NCI-H1417 treated with DMSO at 0.1 percent for 48 hours (cell line): ENCODE measurements at regions not wholly inside any gene's neighbourhood (a gene's known extent, or its start where the extent isn't known, plus 50 kb on each side); places are given as distances from the start of the nearest gene placed in this dataset.
"Not testable (repeated sequence)": the region's sequence is repeated elsewhere in the genome, so short reads cannot be mapped to it uniquely, and the experiment has no call there.

Experiments
- DNase-seq: peaks from one replicate; lab custom pipeline; 2025; lab: John Stamatoyannopoulos, UW

DNA sequence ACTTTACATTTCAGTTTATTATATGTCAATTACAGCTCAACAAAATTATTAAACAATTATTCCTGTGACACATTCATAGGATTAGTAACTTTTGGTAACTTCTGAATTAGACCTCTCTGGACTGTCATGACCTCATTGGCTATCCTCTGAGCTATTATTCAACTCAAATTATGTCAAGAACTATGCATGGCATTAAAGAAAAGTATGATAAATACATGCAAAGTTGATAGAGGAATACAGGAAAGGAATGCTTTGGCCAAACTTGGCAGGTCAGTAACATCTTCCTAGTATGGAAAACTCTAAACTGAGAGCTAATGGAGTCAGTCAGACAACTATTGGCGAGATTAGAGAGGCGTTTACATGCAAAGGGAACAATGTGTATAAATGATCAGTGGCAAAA, 158.4 kb downstream of the DUSP10 start:
- no peak for DNase-seq

DNA sequence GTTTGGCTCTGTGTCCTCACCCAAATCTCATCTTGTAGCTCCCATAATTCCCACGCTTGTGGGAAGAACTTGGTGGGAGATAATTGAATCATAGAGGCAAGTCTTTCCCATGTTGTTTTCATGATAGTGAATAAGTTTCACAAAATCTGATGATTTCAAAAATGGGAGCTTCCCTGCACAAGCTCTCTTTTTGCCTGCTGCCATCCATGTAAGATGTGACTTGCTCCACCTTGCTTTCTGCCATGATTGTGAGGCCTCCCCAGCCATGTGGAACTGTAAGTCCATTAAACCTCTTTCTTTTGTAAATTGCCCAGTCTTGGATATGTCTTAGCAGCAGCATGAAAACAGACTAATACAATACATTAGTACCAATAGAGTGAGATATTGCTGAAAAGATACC, 154.9 kb downstream of the DUSP10 start:
- not testable (repeated sequence) for DNase-seq

DNA sequence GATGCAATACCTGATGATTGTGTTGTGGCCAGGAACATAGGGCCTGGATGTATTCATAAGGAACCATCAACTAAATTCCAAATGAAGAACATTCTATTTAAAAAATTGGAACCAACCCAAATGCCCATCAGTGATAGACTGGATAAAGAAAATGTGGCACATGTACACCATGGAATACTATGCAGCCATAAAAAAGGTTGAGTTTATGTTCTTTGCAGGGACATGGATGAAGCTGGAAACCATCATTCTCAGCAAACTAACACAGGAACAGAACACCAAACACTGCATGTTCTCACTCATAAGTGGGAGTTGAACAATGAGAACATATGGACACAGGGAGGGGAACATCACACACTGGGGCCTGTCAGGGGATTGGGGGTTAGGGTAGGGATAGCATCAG, 150.6 kb downstream of the DUSP10 start:
- not testable (repeated sequence) for DNase-seq

DNA sequence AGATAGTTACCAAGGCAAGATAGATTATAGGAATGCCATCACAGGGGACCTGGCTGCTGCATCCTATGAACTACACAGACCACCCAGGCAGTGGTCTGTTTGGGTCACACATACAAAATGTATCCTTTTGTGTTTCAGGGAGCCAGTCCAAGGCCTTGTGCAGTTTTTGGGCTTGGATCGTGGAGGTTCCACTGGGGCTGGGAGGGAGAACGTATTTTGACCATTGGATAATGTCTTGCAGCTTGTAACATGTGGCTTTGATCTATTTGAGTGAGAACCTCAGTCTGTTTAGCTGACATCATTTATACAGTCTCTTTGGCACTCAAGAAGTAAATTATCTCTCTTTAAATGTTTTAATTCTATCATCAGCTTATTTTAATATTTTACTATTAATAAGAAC, 147.3 kb downstream of the DUSP10 start:
- no peak for DNase-seq

DNA sequence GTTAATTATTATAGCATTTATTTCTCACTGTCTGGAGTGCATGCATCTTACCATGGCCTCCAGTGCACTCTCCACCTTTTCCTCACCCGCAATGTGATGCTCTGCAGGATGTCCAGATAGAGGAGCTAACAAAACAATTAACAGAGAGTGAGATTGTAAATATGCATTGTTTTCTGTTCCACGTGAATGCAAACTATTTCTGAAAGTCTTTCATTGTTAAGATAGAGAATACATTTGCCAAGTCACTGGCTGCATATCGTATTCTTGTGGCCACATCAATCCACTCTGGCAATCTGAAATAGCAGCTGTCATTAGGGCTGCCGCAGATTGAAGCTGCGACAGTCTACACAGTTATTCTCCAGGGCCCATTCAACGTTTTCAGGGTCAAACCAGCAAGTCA, 143.8 kb downstream of the DUSP10 start:
- no peak for DNase-seq

DNA sequence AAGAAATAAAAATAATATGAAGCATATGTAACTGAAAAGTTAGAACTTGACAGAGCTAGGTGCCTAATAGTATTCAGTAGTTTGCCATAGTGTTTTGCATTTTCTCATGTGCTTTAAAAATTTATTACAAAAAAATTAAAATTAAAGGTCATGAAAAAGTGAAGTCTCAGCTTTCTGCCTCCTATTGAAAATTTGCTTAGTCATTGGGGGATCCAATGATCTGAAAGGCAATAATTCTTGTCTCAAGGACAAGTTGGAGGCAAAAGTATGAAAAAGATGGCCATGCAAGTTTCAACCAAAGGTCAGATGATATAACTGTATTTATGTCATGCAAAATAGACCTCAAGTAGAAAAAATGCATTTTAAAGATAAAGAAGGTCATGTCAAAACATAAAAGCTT, 140.7 kb downstream of the DUSP10 start:
- DNase-seq = no peak

DNA sequence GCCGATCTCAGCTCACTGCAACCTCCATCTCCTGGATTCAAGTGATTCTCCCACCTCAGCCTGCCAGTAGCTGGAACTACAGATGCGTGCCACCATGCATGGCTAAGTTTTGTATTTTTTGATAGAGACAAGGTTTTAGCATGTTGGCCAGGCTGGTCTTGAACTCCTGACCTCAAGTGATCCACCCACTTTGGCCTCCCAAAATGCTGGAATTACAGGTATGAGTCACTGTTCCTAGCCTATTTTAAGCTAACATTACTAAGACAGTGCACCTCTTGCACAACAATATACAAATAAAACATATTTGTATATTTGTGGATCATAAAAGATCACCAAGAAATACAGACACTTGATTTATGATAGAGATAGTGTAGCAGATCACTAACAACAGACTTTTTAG, 139.1 kb downstream of the DUSP10 start:
- no peak for DNase-seq

DNA sequence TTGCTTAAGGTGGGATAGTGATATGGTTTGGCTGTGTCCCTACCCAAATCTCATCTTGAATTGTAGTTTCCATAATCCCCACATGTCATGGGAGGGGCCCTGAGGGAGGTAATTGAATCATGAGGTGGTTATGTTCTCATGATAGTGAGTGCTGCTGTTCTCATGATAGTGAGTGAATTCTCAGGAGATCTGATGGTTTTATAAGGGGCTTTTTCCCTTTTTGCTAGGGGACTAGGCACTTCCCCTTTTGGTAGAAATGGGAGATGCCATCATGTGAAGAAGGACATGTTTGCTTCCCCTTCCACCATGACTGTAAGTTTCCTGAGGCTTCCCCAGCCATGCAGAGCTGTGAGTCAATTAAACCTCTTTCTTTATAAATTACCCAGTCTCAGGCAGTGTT, 137.5 kb downstream of the DUSP10 start:
- DNase-seq = not testable (repeated sequence)

DNA sequence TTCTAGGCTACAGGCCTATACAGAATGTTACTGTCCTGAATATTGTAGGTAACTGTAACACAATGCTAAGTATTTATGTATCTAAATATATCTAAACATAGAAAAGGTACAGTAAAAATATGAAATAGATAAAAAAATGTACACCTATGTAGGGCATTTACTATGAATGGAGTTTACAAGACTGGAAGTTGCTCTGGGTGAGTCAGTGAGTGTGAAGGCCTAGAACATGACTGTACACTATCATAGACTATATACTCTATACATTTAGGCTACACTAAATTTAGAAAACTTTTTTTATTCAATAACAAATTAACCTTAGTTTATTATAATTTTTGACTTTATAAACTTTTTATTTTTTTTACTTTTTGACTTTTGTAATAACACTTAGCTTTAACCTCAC, 136.9 kb downstream of the DUSP10 start:
- no peak for DNase-seq

DNA sequence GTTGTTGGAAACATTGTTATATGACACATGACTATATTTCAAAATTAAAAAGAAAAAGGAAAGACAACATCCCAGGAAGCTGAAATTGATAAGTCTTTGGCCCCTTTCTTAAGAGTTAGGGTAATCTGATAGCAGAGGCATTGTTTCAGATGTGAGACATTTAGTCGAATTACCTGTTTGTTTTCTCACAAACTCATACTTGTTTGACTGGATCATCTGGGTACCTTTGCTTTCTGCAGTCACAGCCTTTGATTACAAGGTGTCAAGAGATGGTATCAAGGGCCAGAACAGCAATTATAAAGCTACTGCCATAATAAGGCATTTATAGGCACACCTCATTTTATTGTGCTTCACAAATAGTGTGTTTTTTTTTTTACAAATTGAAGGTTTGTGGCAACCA, 136.3 kb downstream of the DUSP10 start:
- no peak for DNase-seq

DNA sequence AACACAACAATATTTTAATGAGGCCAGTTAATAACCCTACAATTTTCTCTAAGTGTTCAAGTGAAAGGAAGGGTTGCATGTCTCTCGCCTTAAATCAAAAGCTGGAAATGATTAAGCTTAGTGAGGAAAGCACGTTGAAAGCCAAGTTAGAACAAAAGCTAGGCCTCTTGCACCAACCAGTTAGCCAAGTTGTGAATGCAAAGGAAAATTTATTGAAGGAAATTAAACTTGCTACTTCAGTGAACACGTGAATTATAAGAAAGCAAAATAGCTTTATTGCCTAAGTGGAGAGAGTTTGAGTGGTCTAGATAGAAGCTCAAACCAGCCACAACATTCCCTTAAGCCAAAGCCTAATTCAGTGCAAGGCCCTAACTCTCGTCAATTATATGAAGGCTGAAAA, 135.6 kb downstream of the DUSP10 start:
- no peak for DNase-seq

DNA sequence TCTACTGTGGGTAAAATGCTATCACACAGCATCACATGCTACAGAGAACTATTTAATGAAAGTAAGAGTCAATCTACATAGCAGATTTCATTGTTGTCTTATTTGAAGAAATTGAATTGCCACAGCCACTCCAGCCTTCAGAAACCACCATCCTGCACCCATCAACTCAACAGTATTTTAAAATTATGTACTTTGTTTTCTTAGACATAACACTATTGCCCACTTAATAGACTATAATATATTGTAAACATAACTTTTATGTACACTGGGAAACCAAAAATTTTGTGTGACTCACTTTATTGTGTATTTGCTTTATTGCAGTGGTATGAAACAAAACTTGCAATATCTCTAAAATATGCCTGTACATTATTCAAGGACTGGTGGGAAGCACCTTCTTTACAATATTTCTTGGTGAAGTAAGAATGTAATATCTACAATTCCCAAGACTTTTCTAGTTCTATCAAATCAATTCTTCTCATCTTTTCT, 133.0 kb downstream of the DUSP10 start:
- no peak for DNase-seq

DNA sequence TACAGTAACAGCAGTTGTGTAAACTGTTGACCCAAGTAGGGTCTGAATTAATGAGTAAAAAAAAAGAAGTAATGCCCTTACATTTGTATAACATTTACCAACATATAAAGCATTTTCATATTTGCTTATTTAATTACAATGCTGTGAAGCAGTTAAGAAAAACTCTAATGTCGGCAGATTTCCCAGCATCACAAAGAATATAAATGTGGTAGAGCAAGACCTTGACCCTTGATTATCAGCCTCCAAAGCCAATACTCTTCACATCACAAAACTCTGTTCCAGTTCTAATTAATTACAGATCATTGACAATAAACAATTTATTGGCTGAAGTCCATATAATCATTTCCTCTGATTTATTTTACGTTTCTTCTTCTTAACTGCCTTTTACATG, 130.2 kb downstream of the DUSP10 start:
- DNase-seq = no peak

DNA sequence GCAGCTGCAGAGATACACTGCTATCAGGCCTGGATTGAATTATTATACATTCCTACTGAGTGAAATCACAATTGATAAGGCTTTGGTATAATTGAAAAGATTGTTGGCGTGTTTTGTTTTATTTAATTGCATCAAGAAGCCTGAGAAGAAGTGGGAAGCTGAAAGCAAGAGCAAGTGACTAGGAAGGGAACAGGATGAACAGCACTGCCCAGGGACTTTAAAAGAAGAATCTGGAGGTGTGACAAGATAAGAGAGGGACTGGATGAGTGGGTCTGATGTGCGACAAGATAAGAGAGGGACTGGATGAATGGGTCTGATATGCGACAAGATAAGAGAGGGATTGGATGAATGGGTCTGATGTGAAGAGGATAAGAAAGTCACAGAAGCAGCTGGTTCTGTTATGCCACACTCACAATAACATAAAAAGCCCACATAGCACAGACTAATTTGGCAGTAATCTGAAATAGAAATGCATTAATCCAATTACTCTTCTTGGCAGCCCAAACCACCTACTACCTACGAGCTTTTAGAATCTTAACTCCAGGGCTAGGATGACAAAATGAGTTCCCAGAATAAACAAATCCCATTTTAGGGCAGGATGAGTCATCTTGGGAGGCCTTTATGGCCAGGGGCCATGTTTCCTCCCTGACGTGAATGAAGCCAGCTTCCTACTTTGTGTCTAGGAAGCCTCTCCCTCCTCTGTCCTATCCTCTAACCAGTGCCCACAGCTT, 129.7 kb downstream of the DUSP10 start:
- no peak for DNase-seq

DNA sequence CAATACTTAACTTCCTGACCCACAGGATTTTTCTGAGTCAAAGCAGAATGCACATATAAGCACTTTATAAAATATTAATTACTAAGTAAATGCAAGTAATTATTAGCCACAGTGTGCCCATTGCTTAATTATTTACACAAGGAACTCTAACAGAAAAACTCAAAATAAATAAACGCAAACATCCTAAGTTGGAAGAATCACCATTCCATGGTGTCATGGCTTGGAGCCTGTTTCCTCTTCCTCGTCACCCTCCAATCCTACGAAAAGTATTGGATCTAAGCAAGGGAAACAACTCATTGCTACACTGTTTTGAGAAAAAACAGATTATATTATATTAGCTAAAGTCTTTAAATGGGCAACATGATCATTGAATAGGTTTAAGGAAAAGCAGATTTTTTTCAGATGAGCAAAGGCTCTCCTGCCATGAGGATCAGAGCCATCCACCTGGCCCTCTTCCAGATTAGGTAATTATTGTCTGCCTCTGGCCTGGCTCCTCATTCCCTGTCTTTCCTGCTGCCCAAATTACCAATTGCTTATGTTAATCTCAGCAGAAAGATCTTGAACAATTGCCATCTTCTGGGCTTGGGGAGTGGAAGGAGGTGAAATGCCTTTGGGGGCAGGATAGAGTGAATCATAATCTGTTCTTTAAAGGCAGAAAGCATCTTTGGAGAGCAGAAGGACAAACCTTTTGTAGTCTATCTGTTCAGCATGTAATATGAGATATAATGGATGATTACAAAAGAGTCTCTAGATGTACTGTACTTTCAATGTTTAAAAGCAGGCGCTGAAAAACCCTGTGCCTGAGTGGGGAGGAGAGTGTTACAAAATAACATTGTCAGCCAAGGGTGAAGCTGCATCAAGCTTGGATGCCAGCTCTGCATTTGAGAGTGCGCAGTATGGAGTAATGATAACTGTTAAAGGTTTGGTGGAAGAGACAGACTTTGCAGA, 121.2 kb downstream of the DUSP10 start:
- no peak for DNase-seq

DNA sequence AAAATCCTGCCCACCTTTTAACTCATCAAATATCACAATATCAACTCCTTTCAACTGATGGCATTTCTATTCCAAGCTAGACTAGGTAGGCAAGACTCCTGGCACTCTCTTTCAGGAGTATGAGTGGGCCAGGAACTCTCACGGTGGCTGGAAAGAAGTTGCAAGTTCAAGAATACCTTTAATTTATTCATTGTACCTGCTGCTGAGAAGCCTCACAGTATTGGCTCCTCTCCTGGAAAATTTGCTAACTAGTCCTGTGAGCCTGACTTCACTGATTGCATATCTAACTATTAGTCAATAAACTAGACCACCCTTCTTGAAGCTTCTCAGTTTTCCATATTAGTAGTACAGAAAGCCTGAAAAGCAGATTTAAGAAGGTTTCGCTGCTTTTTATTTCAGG, 120.2 kb downstream of the DUSP10 start:
- DNase-seq = no peak

DNA sequence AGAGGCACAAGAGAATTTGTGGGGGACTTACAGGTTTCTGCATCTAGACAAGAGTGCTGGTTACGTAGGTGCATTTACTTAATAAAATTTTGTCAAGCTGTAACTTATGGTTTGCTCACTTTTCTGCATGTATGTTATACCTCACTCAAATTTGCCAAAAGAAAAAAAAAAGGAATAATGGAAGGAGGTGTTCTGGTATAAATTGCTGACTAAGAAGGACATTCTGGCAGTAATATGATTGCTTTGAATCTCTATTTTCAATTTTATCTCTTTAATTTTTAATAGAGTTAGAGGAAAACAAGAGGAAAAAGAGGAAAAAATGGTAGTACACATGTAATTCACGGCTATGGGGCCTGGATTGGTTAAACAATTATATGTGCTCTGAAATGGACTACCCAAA, 119.5 kb downstream of the DUSP10 start:
- no peak for DNase-seq

DNA sequence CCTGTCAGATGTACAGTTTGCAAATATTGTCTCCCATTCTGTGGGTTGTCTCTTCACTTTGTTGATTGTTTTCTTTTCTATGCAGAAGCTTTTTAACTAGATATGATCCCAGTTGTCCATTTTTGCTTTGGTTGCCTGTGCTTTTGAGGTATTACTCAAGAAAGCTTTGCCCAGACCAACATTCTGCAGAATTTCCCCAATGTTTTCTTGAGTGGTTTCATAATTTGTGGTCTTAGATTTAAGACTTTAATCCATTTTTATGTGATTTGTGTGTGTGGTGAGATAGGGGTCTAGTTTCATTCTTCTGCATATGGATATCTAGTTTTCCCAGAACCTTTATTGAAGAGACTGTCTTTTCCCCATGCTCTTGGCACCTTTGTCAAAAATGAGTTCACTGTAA, 116.9 kb downstream of the DUSP10 start:
- no peak for DNase-seq

DNA sequence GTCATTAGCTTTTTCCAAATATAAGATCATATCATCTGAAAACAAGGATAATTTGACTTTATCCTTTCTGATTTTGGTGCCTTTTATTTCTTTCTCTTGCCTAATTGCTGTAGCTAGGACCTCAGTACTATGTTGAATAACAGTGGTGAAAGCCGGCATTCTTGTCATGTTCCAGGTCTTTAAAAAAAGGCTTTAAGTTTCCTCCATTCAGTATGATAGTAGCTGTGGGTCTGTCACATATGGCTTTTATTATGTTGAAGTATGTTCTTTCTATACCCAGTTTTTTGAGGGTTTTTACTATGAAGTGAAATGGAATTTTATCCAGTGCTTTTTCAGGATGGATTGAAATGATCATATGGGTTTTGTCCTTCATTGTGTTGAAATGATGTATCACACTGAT, 115.8 kb downstream of the DUSP10 start:
- no peak for DNase-seq

DNA sequence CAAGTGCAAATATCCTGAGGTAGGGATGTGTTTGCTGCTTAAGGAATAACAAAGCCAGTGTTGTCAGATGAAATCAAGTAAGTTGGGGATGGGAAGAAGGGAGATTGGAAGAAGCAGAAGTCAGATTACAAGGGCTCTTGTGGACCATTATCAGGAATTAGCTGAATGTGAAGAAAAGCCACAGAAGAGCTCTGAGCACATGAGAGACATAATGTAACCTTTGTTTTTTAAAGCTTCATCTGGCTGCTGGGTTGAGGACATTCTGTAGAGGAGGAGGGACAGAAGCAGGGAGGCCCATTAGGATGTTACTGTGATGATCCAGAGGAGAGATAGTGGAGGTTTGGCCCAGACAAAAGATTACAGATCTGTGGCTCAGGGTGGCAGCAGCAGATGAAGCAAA, 111.7 kb downstream of the DUSP10 start:
- no peak for DNase-seq

DNA sequence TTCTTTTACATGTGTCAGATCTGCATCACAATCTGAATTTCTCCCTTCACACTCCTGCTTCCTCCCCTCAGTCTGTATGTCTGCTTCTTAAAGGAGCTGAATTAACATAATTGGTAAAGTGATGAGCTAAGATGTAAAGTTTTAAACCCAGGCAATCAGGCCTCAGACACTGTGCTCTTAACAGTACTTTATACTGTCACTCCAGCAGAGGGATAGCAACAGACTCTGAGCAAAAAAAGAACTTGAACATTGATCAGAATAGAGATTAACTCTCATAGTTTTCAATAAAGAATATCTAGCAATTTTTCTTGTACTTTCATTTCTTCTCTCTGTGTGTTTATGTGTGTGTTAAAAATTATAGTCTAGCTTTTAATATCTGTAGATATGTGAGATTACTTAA, 110.3 kb downstream of the DUSP10 start:
- DNase-seq = no peak

DNA sequence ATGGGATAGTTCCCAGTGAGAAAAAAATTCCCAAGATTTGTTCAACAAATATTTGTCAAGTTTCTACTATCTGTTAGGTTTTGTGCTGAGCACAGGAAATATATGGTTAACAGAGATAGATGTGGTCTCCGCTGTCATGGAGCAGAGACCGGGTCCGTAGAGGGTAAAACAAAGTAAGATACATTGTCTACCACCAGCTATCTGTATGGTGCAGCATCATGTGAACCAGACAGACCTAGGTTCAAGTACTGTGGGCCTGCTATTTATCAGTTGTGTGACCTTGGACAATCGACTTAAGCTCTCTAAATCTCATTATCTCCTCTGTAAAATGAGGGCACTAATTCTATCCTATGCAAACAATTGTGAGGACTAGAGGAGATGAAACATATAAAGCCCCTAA, 109.8 kb downstream of the DUSP10 start:
- no peak for DNase-seq

DNA sequence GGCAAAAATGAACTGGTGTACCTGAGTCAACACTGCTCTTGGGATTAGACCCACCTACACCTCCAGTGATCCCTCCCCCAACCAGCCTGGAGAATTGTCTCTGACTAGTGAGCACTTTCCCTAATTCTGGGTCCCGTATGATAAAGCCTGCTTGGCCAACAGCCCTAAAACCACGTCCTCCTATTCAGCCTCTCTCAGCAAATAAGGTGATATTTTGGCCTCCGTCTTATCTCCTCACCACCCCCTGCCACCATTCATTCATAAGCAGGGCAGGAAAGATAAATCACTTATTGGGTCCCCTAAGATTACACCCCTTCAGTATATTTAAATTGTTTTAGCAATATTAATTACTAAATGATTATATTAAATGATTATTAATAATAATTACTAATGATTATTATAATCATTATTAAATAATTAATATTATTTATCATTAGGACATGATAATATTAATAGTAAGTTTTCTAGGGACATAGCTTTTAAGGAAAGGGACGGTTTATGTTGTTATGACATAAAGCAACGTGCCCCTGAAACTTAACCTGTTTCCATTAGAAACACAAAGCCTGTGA, 108.0 kb downstream of the DUSP10 start:
- no peak for DNase-seq
